DOHH2 (cell line): ENCODE measurements at regions not wholly inside any gene's neighbourhood (a gene's known extent, or its start where the extent isn't known, plus 50 kb on each side); places are given as distances from the start of the nearest gene placed in this dataset.

Source experiments
- H3F3A ChIP-seq: fragments of 200-600 bp; sonication (generic), shearing (Covaris generic); 2 replicates; pipeline ENCODE4 v1.6.0; 2016; ENCODE audit warnings: antibody characterized with exemption, mild to moderate bottlenecking; ENCODE audit not compliant: control insufficient read depth, insufficient read depth
- H3K27ac ChIP-seq: fragments of 200-600 bp; sonication (generic); 2 replicates; pipeline ENCODE4 v1.5.1; 2014; ENCODE audit warnings: low read depth, mild to moderate bottlenecking, low read length, moderate library complexity
- H3K27me3 ChIP-seq: fragments of 200-600 bp; sonication (generic); 2 replicates; pipeline ENCODE4 v1.6.1; 2014; ENCODE audit warnings: mild to moderate bottlenecking, low read length, mixed read lengths; ENCODE audit not compliant: control insufficient read depth
- H3K36me3 ChIP-seq: fragments of 200-600 bp; sonication (generic); 2 replicates; pipeline ENCODE4 v1.6.1; 2014; ENCODE audit warnings: mild to moderate bottlenecking, low read length, moderate library complexity, mixed read lengths; ENCODE audit not compliant: control insufficient read depth
- H3K4me1 ChIP-seq: fragments of 200-600 bp; sonication (generic); 2 replicates; pipeline ENCODE4 v1.6.1; 2014; ENCODE audit warnings: mild to moderate bottlenecking, low read length, mixed read lengths; ENCODE audit not compliant: control insufficient read depth
- H3K4me2 ChIP-seq: fragments of 200-600 bp; sonication (generic); 2 replicates; pipeline ENCODE4 v1.6.0; 2014; ENCODE audit warnings: mild to moderate bottlenecking, low read length, moderate library complexity
- H3K4me3 ChIP-seq: fragments of 200-600 bp; sonication (generic); 2 replicates; pipeline ENCODE4 v1.5.1; 2014; ENCODE audit warnings: mild to moderate bottlenecking, low read length, mixed read lengths
- H3K79me2 ChIP-seq: fragments of 200-600 bp; sonication (generic); 2 replicates; pipeline ENCODE4 v1.6.1; 2014; ENCODE audit warnings: mild to moderate bottlenecking, low read length, mixed read lengths; ENCODE audit not compliant: control insufficient read depth
- H3K9me2 ChIP-seq: fragments of 200-600 bp; sonication (generic); replicated peaks from 2 replicates; pipeline ENCODE4 v1.6.1; 2014; ENCODE audit warnings: mild to moderate bottlenecking, low read length, mixed read lengths; ENCODE audit not compliant: control insufficient read depth
- H3K9me3 ChIP-seq: fragments of 200-600 bp; sonication (generic); 2 replicates; pipeline ENCODE4 v1.6.1; 2014; ENCODE audit warnings: antibody characterized with exemption, low read length, mixed read lengths; ENCODE audit not compliant: control insufficient read depth, insufficient read depth
- H4K20me1 ChIP-seq: fragments of 200-600 bp; sonication (generic); 2 replicates; pipeline ENCODE4 v1.6.0; 2014; ENCODE audit warnings: low read depth, mild to moderate bottlenecking, antibody characterized with exemption, low read length, moderate library complexity; ENCODE audit not compliant: control insufficient read depth, insufficient read depth
- EZH2phosphoT487 ChIP-seq: fragments of 200-600 bp; sonication (generic); IDR thresholded peaks from 2 replicates; pipeline ENCODE4 v1.6.1; 2017; ENCODE audit warnings: borderline replicate concordance, mild to moderate bottlenecking, antibody characterized with exemption, low read length, moderate library complexity, mixed read lengths
- TF ChIP-seq, protein P1 (sequence below): fragments of 200-600 bp; sonication (generic); IDR thresholded peaks from one replicate; pipeline ENCODE4 v1.5.1; 2014; ENCODE audit warnings: antibody characterized with exemption, mild to moderate bottlenecking, low read depth, low read length; ENCODE audit not compliant: poor library complexity, severe bottlenecking

DNA sequence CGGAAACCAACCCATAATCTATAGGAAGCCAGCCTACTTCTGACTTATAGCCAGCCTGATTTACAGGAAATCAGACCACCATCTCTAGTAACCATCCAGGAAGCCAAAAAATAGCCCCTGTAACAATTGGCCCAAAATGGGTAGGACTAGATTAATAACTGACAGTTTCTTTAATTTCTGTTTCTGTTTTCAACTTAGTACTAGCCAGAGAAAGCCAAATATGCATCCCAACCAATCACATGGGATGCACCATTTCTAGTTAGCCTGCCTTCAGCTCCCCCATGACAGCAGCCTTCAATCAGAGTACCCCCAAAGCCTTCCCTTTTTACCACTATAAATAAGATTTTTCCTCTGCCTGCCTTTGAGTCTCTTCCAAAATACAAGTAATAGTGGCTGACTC, 239.1 kb upstream of the GADL1 start:
- Histone ChIP-seq H3K4me1 (no peaks in the 10 kb centered on the region), H3K36me3 (no peaks in the 10 kb centered on the region), H3K79me2 (no peaks in the 10 kb centered on the region), H3K9me2 (no peaks in the 10 kb centered on the region), H4K20me1 (no peaks in the 10 kb centered on the region), H3K27me3 (no peaks in the 10 kb centered on the region), H3K27ac (no peak overlapping the region), H3F3A (no peaks in the 10 kb centered on the region), H3K4me2 (no peak overlapping the region), H3K9me3 (no peaks in the 10 kb centered on the region), H3K4me3 (no peak overlapping the region)
- TF ChIP-seq, protein P1, sequence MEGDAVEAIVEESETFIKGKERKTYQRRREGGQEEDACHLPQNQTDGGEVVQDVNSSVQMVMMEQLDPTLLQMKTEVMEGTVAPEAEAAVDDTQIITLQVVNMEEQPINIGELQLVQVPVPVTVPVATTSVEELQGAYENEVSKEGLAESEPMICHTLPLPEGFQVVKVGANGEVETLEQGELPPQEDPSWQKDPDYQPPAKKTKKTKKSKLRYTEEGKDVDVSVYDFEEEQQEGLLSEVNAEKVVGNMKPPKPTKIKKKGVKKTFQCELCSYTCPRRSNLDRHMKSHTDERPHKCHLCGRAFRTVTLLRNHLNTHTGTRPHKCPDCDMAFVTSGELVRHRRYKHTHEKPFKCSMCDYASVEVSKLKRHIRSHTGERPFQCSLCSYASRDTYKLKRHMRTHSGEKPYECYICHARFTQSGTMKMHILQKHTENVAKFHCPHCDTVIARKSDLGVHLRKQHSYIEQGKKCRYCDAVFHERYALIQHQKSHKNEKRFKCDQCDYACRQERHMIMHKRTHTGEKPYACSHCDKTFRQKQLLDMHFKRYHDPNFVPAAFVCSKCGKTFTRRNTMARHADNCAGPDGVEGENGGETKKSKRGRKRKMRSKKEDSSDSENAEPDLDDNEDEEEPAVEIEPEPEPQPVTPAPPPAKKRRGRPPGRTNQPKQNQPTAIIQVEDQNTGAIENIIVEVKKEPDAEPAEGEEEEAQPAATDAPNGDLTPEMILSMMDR: no peak
- TF ChIP-seq EZH2phosphoT487: no peak

- no peaks in the 10 kb centered on the region for H3K4me1 ChIP-seq
- H3K4me3 ChIP-seq: no peak overlapping the region
- no peaks in the 10 kb centered on the region for H4K20me1 ChIP-seq
- H3K36me3 ChIP-seq: no peaks in the 10 kb centered on the region
- no peaks in the 10 kb centered on the region for H3K79me2 ChIP-seq
- TF ChIP-seq, protein P1: no peak
- TF ChIP-seq EZH2phosphoT487: no peak
- H3K9me3 ChIP-seq: no peaks in the 10 kb centered on the region
- H3K27ac ChIP-seq: no peak overlapping the region
- H3K9me2 ChIP-seq: no peaks in the 10 kb centered on the region
- no peak overlapping the region for H3K4me2 ChIP-seq
- no peaks in the 10 kb centered on the region for H3F3A ChIP-seq
- no peaks in the 10 kb centered on the region for H3K27me3 ChIP-seq
Observed at GRCh38 chr3:31135546-31135945, 241.1 kb upstream of the GADL1 start.

DNA sequence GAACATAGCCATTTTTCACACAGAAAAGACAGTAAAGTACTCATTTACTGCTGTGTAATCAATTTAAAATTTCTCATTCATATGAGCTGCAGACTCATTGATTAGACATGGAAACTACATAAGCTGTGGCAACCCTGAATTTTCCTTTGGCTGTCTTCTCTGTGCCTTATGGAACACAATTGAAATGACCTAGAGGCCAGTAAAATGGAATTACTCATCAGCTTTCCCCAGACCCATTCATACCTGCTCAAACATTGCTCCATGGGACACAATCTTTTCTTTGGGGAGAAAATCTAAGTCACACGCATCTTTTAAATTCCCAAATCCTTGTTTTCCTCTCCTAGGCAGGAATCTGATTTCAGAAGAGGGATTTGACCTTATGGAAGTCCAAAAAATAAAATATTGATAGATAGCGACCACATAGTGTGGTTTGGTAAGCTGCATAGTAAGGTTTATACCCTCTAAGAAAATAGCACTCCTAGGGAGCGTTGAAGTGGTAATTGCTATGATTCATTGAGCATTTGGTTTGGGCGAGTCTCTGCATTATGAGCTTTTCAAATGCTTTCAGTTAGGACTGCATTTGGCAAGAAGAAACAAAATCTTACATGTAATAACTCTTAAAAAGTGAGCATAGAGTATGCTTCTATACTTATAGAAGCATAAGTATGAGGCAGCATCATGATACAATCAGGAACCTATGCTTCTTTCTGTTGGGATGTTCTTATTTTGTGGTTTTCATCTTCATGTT, 243.4 kb upstream of the GADL1 start:
- no peaks in the 10 kb centered on the region for H3K9me3 ChIP-seq
- no peak overlapping the region for H3K4me3 ChIP-seq
- no peaks in the 10 kb centered on the region for H3F3A ChIP-seq
- no peaks in the 10 kb centered on the region for H3K79me2 ChIP-seq
- no peaks in the 10 kb centered on the region for H3K36me3 ChIP-seq
- H3K27me3 ChIP-seq: no peaks in the 10 kb centered on the region
- H3K9me2 ChIP-seq: no peaks in the 10 kb centered on the region
- H3K27ac ChIP-seq: no peak overlapping the region
- no peak overlapping the region for H3K4me2 ChIP-seq
- TF ChIP-seq, protein P1: no peak
- no peak for TF ChIP-seq EZH2phosphoT487
- no peaks in the 10 kb centered on the region for H3K4me1 ChIP-seq
- H4K20me1 ChIP-seq: no peaks in the 10 kb centered on the region

GRCh38 chr3:31140470-31140869, 246.0 kb upstream of the GADL1 start:
- Histone ChIP-seq H3K4me1 (no peaks in the 10 kb centered on the region), H3K4me2 (no peak overlapping the region), H3K79me2 (no peaks in the 10 kb centered on the region), H3F3A (no peaks in the 10 kb centered on the region), H4K20me1 (no peaks in the 10 kb centered on the region), H3K27me3 (no peaks in the 10 kb centered on the region), H3K27ac (no peak overlapping the region), H3K9me2 (no peaks in the 10 kb centered on the region), H3K36me3 (no peaks in the 10 kb centered on the region), H3K9me3 (no peaks in the 10 kb centered on the region), H3K4me3 (no peak overlapping the region)
- TF ChIP-seq, protein P1: no peak
- no peak for TF ChIP-seq EZH2phosphoT487
